ENCODE measurements at regions not wholly inside any gene's neighbourhood (a gene's known extent, or its start where the extent isn't known, plus 50 kb on each side); places are given as distances from the start of the nearest gene placed in this dataset.

- no peak for TF ChIP-seq TEAD4 (IDR thresholded peaks at IDR 0.05)
- no peak for TF ChIP-seq CEBPB (IDR thresholded peaks at IDR 0.05)
- no peak for TF ChIP-seq CREB1 (IDR thresholded peaks at IDR 0.05; ENCODE audit: low read depth)
- no peak for TF ChIP-seq REST (IDR thresholded peaks at IDR 0.05; ENCODE audit: low read depth)
- TF ChIP-seq MAX (IDR thresholded peaks at IDR 0.05), result no peak
- TF ChIP-seq YY1 (IDR thresholded peaks at IDR 0.05; ENCODE audit: low read depth), result no peak
- TF ChIP-seq ZBTB7A (IDR thresholded peaks at IDR 0.05; ENCODE audit: low read depth), result no peak
- no peak for TF ChIP-seq USF1 (IDR thresholded peaks at IDR 0.05)
- TF ChIP-seq NFIC (IDR thresholded peaks at IDR 0.05), result no peak
- no peak for TF ChIP-seq EP300 (IDR thresholded peaks at IDR 0.05; ENCODE audit: borderline replicate concordance)
- no peak for TF ChIP-seq RAD21 (IDR thresholded peaks at IDR 0.05; ENCODE audit: low read depth)
- TF ChIP-seq TAF1 (IDR thresholded peaks at IDR 0.05; ENCODE audit: low read depth), result no peak
- no peak for TF ChIP-seq TCF12 (IDR thresholded peaks at IDR 0.05; ENCODE audit: low read depth)
- TF ChIP-seq EGR1 (IDR thresholded peaks at IDR 0.05), result no peak
- no peak for TF ChIP-seq FOXM1 (IDR thresholded peaks at IDR 0.05; ENCODE audit: borderline replicate concordance, low read depth)
Measured at GRCh38 chr2:105521616-105522015, 122.8 kb upstream of the FHL2 start.

- TF ChIP-seq TEAD4 (IDR thresholded peaks at IDR 0.05) (no peak), RAD21 (IDR thresholded peaks at IDR 0.05; ENCODE audit: low read depth) (peak; percentile 70), USF1 (IDR thresholded peaks at IDR 0.05) (no peak)
Measured at GRCh38 chr2:105521176-105521575, 122.3 kb upstream of the FHL2 start.

GRCh38 chr2:105519516-105519915 is 120.7 kb upstream of the FHL2 start:
- TF ChIP-seq TAF1 (IDR thresholded peaks at IDR 0.05; ENCODE audit: low read depth), result no peak
- TF ChIP-seq EGR1 (IDR thresholded peaks at IDR 0.05), result no peak
- TF ChIP-seq ZBTB7A (IDR thresholded peaks at IDR 0.05; ENCODE audit: low read depth), result no peak
- no peak for TF ChIP-seq MAX (IDR thresholded peaks at IDR 0.05)
- TF ChIP-seq REST (IDR thresholded peaks at IDR 0.05; ENCODE audit: low read depth), result no peak
- no peak for TF ChIP-seq YY1 (IDR thresholded peaks at IDR 0.05; ENCODE audit: low read depth)
- TF ChIP-seq TCF12 (IDR thresholded peaks at IDR 0.05; ENCODE audit: low read depth), result no peak
- no peak for TF ChIP-seq TEAD4 (IDR thresholded peaks at IDR 0.05)
- no peak for TF ChIP-seq USF1 (IDR thresholded peaks at IDR 0.05)
- TF ChIP-seq FOXM1 (IDR thresholded peaks at IDR 0.05; ENCODE audit: borderline replicate concordance, low read depth), result no peak
- TF ChIP-seq CEBPB (IDR thresholded peaks at IDR 0.05), result no peak
- no peak for TF ChIP-seq NFIC (IDR thresholded peaks at IDR 0.05)
- no peak for TF ChIP-seq EP300 (IDR thresholded peaks at IDR 0.05; ENCODE audit: borderline replicate concordance)
- TF ChIP-seq CREB1 (IDR thresholded peaks at IDR 0.05; ENCODE audit: low read depth), result no peak
- no peak for TF ChIP-seq RAD21 (IDR thresholded peaks at IDR 0.05; ENCODE audit: low read depth)

- TF ChIP-seq RAD21 (IDR thresholded peaks at IDR 0.05; ENCODE audit: low read depth) (no peak), CREB1 (IDR thresholded peaks at IDR 0.05; ENCODE audit: low read depth) (no peak), YY1 (IDR thresholded peaks at IDR 0.05; ENCODE audit: low read depth) (no peak), REST (IDR thresholded peaks at IDR 0.05; ENCODE audit: low read depth) (no peak), EP300 (IDR thresholded peaks at IDR 0.05; ENCODE audit: borderline replicate concordance) (no peak), USF1 (IDR thresholded peaks at IDR 0.05) (no peak), MAX (IDR thresholded peaks at IDR 0.05) (no peak), ZBTB7A (IDR thresholded peaks at IDR 0.05; ENCODE audit: low read depth) (no peak), TCF12 (IDR thresholded peaks at IDR 0.05; ENCODE audit: low read depth) (no peak), FOXM1 (IDR thresholded peaks at IDR 0.05; ENCODE audit: borderline replicate concordance, low read depth) (no peak), TEAD4 (IDR thresholded peaks at IDR 0.05) (no peak)
Measured at GRCh38 chr2:105518897-105519296, 120.0 kb upstream of the FHL2 start.
